ENCODE measurements at regions not wholly inside any gene's neighbourhood (a gene's known extent, or its start where the extent isn't known, plus 50 kb on each side); places are given as distances from the start of the nearest gene placed in this dataset.
"Not testable (repeated sequence)": the region's sequence is repeated elsewhere in the genome, so short reads cannot be mapped to it uniquely, and the experiment has no call there.

DNA sequence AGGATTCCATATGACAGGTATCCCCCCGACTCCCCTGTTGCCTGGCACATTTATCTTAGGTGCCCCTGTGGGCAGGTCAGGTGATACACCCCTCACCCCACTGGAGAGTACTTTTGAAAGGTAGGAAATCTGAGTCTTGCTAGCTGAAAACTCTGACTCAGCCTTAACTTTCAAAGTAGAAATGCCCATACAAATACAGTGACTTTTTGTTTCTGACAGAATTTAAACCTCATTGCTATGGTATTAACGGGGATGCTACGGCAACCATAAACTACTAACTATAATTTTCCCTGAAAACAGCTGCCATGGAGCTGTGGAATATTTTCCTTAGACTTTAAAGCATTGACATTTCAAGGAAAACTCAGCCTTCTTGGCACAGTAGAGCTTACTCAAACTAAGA, 536.0 kb downstream of the RFPL4B start:
- no peak for DNase-seq

GRCh38 chr6:112886415-112886814, 539.3 kb downstream of the RFPL4B start:
- no peak for DNase-seq

- DNase-seq, result not testable (repeated sequence)
Measured at GRCh38 chr6:112887424-112887823, 540.3 kb downstream of the RFPL4B start.

DNA sequence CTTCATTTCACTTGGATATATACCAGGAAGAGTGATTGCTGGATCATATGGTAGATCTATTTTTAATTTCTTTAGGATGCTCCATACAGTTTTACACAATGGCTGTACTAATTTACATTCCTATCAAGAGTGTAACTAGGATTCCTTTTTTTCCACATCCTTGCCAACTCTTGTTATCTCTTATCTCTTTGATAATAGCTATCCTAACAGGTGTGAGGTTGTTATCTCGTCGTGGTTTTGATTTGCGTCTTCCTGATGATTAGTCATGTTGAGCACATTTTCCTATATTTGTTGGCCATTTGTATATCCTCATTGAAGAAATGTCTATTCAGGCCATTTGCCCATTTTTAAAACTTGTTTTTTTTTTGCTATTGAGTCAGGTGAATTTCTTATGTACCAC, 552.4 kb downstream of the RFPL4B start:
- no peak for DNase-seq

- no peak for DNase-seq
Measured at GRCh38 chr6:112903361-112903760, 556.2 kb downstream of the RFPL4B start.

GRCh38 chr6:112906726-112907125, 559.6 kb downstream of the RFPL4B start:
- no peak for DNase-seq

- DNase-seq, result no peak
Measured at GRCh38 chr6:112909781-112910180, 562.7 kb downstream of the RFPL4B start.

DNA sequence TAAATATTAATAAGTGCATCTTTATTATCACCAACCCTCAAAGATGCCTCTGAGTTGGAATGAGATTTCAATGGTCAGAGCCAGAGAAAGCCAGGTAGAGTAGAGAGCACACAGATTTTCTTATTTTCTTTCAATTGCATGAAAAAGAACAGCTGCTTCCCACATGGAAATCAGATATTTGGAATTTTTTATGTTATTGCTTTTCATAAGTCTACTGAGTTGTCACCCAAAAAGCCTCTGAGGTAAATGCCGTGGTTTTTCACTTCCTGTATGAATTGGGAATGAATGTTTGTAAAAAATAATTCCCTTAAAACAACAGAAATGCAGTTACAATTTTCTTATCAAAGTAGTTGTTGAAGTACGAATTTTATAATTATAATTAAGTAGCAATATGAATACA, 563.1 kb downstream of the RFPL4B start:
- DNase-seq, result no peak

DNA sequence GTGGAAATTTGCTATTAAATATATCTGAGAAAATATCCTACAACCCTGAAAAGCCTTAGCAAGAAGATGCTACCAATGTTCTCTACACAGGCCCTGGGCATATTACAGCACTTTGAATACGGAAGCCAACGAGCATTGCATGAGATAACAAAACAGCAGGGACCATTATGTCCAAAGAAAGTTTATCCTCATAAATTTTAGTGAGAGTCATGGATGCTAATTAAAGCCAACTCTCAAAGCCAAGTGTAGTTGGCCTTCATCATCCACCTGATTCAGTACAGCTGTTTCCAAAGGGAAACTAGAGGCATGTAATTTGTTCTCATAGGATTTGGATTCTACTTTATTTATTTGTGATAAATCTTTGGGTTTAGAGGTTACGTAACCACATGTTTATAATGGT, 564.8 kb downstream of the RFPL4B start:
- DNase-seq, result no peak

DNA sequence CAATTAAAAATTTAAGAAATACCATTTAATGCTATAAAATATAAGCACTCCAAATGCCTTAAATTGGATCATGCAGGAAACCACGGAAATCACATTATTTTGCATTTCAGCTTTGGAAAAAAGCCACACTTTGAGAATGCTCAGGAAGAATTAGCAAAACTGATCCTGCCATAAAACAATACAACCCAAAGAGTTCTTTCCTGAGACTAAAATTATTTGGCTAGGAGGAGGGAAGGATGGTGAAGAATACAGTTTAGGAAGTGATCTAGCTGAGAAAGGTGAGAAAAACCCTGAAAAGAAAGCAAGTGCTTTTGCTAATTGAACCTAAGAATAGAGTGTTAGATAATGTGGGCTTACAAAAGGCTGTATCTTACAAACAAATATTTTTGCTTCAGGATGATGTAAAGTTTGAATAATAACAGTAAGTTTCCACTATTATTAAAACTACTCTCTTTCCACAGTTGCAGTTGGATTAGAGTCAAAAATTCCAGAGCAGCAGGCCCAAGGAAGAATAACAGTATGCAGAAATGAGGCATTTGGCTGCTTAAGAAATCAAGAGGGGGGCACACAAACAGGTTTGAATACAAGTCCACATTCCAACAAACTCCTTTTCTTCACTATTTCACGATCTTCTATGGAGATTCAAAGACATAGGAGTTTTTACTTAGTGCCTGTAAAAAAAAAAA, 565.4 kb downstream of the RFPL4B start:
- no peak for DNase-seq

DNA sequence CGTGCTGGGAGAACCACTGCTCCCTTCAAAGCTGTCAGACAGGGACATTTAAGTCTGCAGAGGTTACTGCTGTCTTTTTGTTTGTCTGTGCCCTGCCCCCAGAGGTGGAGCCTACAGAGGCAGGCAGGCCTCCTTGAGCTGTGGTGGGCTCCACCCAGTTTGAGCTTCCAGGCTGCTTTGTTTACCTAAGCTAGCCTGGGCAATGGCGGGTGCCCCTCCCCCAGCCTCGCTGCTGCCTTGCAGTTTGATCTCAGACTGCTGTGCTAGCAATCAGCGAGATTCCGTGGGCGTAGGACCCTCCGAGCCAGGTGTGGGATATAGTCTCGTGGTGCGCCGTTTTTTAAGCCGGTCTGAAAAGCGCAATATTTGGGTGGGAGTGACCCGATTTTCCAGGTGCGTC, 572.6 kb downstream of the RFPL4B start:
- not testable (repeated sequence) for DNase-seq

DNA sequence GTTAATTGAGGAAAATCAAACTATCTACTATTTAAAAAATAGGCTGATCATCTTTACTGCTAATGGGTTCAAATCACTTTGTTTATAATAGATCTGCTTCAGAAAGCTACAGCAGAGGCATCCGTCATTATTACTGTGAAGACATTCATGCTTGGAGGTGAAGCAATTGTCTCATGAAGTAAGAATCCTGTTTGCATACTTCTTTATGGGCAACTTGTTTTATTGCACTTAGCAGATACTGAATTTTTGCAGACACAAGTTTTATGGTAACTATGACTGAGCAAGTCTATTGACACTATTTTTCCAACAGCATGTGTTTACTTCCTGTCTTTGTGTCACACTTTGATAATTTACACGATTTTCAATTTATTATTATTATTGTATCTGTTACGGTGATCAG, 573.9 kb downstream of the RFPL4B start:
- no peak for DNase-seq

DNA sequence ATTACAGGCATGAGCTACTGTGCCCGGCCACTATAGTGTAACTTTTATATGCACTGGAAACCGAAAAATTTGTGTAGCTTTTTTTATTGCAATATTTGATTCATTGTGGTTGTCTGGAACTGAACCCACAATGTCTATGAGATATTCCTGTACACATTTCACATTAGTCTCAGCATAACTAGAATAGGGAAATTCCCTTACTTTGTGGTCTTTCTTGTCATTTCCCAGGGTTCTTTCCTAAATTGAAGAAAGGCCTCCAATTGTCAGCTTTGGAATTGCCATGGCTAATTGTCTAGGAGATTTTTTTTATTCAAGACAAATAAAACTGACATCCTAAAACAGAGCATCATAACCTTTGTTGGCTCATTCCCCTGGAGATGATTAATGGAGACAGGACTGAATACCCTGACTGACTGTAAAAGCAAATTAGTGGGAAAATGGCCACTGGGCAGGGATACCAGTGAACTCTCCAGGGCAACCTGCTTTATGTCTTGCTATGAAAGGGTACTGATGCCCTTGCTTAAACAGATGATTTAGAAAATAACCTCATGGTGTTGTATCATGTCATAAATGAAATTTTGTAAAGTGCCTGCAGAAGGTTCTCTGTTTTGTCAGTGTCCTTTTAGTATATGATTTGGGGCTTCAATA, 576.9 kb downstream of the RFPL4B start:
- DNase-seq, result no peak

GRCh38 chr6:112925702-112926101, 578.6 kb downstream of the RFPL4B start:
- no peak for DNase-seq

DNA sequence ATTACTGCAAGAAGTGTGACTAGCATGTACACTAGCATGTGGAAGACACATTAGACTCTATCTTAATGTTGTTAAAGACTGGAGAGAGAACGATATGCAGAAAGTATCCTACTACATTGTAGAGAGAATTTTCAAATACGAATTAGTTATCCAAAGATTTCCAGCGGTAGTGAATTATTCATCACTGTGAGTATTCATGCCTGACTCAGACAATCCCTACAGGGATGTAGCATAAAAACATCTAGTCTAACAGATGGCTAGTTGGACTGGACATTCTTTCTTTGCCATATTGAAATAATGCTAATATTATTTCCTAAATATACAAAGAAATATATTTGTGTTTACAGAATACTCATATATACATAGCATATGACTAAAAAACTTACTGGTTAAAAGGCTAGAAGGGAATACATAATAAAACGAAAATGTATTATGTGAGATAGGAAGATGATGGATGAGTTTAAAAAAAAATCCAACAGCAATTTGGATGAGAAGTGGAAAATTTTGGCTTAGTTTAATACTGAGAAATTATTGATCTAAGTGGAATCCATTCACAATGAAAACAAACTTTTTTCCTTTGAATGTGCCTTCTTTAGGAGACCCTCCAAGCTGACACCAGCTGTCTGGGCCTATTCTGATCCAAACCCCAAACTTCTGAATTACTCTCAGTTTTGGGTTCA, 580.7 kb downstream of the RFPL4B start:
- DNase-seq, result no peak

GRCh38 chr6:112929641-112930040, 582.5 kb downstream of the RFPL4B start:
- DNase-seq, result no peak

DNA sequence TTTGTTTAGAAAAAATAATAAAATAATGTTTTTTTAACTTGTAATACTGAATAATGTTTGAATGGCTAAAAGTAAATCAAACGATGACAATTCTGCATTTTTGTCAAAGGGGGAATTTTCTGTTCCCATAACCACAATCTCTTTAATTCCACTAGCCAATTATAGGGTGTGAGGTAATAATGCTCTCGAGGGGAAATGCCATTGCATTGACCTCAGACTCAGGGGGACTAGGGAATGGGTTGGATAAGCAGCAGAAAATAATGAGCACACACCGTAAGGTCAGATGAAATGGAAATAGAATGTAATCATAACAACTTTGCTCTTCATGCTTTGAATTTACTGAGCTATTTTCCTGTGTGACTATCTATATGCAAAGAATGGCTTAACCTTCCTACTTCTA, 584.7 kb downstream of the RFPL4B start:
- no peak for DNase-seq

DNA sequence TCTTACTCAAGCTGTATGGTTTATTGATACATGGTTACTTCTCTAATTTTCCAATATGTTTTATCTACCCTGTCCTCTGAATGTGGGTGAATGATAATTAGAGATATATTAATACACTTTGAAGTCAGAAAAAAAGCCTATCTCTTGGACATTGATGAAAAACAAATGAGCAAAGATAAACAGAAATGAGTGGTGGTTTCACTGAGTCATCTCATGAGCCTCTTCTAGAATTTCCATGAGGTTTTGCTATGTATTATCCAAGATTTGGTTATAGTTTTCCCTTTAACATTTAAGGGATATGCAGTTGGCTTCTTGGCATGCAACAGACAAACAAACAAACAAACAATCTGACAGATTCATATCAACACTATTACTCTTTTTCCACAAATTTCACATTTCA, 586.8 kb downstream of the RFPL4B start:
- no peak for DNase-seq

GRCh38 chr6:112934433-112935327, 587.5 kb downstream of the RFPL4B start:
- no peak for DNase-seq

DNA sequence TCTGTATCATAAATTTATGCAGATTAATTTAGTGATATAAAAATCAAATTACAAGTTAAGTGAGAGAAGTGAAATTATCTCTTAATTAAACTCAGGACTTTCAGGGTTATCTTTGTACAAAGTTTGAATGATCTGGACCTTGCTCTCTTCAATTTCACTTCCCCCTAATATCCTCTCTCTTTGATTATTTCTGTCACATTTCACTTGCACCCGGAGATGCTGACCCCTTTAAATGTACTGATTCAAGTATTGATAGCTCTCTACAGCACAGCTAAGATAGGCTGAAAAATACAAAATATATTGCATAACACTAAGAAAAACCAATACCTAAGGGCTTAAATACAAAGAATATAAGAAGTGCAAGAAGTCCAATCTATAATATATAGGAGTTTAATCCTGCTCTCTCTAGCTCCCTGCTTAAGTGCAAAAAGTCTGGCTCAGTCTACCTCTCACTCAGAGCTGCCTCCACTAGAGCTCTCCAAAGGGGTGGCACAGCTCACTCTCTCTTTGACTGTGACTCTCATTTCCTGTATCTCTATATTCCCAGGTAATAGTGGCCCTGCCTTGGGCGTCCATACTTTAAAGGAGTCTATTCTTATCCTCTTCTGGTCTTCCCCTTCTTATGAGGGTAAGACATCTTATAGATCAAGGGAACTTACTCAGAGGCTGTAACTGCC, 588.4 kb downstream of the RFPL4B start:
- no peak for DNase-seq

DNA sequence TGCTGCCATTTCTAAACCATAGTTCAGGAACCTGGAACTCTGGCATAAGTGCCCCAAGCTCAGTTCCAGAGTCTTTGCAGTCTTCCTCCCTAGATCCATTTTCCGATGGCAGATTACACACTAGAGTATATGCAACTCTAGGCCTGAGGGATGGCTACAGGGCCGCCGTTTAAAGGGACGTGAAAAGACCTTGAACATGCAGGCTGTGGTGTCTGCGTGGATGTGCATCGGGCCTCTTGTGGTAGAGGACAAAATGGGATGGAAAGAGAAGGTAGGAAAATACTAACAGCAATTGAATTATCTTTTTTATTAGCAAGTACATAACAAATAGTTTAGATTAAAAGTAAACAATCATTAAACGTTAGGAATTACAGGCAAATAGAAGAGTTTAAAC, 588.9 kb downstream of the RFPL4B start:
- no peak for DNase-seq

DNA sequence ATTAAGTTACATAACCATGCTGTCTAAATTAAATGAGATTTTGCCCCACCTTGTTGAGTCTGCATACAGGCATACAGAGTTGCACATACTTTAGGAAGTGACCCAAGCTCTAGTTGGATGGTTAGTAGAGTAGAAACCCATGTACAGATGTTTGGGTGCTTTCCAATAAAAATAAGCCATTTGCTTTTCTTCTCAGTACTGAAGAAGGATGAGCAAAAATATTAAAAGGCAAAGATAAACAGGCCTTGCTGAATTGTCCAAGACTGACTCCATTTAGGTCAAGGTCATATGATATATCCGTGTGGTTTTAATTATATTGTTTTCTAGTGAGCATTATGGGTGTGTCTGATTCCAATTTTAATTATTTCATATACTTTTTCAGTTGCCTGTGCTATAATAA, 589.4 kb downstream of the RFPL4B start:
- DNase-seq, result no peak

- not testable (repeated sequence) for DNase-seq
Measured at GRCh38 chr6:112937690-112938089, 590.6 kb downstream of the RFPL4B start.
